Tongue (tissue), 1 donor: ENCODE measurements at regions not wholly inside any gene's neighbourhood (a gene's known extent, or its start where the extent isn't known, plus 50 kb on each side); places are given as distances from the start of the nearest gene placed in this dataset.
"Not testable (repeated sequence)": the region's sequence is repeated elsewhere in the genome, so short reads cannot be mapped to it uniquely, and the experiment has no call there.

Source experiments
- DNase-seq: peaks from one replicate; pipeline ENCODE4 v3.0.0-alpha.2; 2015

DNA sequence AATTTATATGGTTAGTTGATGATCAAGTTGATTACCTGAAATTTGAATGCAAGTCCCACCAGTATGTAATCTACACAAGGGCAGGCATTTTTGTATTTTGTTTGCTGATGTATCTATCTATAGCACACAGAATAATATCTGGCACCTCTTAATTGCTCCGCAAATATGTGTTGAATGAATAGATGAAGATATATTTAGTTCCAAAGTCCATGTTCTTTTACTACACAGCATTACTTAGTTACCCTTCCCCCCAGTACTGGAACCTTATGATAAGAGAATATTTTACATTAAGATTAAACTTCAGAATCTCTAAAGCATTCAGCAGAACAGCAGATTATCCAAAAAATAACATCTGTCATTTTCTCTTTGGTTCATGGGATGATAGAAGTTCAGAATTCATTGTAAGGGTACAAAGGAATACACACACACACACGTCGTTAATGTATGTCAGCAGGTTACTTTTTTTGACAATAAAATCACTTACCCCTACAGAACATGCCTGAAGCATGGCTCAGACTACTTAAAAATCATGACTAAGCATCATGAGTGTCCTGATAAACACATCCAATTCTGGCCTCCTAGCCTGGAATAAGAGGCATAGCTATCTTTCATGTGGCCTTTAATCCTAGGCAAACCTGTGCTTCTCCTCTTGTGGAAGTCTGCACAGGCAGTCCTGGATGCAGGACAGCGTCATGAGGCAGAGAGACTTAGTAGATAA lies 148.9 kb upstream of the TBC1D5 start:
- no peak for DNase-seq

DNA sequence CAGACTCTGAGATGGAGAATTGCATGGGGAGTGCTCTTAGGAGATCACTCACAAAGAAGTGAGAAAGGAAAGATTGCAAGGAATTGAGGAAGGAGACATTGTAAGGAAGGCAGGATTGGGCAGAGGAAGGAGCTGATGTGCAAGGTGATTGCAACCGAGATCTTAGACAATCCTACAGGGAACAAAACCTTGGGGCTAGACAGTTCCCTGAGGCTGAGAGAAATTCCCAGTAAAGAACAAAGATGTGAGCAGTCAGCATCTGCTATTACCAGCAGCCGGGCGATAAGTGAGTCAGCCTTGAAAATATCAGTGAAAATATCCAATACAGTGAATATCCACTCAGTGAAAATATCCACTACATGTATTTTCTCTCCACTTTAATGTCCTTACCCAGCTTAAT lies 143.6 kb upstream of the TBC1D5 start:
- no peak for DNase-seq

DNA sequence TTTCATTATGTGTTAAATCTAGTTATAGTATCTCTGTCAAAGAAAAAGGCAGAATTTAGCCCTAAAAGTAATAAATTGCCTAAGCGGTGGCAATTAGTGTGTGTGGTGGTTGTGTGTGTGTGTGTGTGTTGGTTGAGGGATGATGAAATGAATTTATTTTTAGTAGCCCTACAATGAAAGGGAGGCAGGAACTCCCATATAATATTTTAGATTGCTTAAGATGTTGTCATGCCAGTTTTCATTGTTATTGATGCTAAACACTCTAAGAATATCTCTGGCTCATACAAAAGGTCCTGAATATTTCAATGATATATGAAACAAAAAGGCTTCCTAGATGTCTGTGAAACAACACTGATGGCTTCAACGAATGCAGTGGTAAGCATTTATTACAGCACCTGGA lies 140.6 kb upstream of the TBC1D5 start:
- no peak for DNase-seq

DNA sequence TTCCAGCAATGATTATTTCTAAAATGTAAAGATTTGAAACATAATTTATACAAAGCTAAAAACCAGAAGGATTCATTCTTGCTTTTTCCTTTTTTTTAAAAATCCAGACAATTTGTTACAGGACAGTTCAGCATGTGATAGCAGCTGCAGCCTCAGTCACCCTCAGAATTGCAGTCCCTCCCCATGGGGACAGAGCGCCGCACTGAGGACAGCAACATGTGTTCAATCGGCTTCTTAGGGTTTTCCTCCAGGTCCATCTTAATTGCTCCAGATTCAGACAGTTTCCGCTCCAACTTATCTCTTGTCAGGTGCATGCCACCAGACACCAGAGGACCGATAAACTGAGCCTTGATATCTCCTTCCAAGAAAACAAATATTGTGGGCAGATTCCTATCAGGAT lies 134.9 kb upstream of the TBC1D5 start:
- no peak for DNase-seq

DNA sequence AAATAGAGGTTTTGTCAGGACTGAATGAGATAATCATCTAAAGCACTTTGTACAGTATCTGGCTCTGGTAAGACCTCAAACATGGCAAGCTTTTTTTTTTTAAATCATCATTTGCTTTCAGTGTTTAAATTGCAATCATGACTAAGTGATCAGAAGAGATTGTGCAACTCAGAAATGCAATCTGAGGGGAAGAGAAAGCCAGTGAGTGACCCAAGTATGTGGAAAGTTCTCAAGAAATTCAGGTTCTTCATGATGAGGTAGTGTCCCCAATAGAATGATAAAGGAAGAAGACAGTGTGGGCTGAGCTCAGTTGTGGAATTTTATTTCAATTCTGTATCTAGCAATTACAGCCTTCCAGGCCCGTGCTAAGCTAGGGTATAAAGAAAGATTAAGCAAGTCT lies 132.2 kb upstream of the TBC1D5 start:
- DNase-seq: no peak

DNA sequence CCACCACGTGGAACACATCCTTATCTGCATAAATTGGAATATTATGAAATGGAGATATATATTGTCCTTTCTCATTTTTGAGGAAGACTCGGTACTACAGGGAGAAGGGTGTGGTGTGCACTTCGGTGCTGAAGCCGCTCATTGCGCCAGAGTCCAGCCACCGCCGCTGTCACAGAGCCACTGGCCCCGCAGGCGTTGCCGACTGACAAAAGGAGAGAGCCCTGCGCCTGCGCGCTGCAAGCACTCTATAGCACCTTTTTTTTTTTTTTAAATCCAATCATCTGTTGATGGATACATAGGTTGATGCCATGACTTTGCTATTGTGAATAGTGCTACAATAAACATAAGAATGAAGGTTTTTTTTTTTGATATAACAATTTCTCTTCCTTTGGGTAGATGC lies 130.0 kb upstream of the TBC1D5 start:
- no peak for DNase-seq

DNA sequence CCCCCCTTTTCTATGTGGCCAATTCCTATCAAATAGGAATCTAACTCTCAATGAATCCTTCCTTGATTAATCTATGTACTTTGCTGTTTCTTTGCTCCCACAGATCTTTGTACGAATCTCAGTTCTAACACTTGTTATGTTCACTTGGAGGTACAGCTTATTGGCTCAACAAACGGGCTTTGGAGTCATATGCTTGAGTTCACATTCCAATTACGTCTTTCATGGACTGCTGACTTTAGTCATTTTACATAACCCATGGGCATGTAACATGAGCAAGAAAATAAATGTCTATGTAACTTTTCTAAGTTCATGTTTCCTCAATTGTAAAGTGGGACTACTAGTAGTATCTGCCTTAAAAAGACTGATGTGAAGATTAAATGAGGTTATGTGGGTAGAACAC lies 123.2 kb upstream of the TBC1D5 start:
- DNase-seq: no peak

DNA sequence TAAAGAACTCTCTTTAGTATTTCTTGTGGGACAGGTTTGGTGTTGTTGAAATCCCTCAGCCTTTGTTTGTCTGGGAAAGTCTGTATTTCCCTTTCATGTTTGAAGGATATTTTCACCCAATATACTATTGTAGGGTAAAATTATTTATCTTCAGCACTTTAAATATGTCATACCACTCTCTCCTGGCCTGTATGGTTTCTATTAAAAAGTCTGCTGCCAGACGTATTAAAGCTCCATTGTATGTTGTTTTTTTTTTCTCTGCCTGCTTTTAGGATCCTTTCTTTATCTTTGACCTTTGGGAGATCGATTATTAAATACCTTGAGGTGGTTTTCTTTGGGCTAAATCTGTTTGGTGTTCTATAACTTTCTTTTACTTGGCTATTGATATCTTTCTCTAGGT lies 119.0 kb upstream of the TBC1D5 start:
- DNase-seq: no peak

DNA sequence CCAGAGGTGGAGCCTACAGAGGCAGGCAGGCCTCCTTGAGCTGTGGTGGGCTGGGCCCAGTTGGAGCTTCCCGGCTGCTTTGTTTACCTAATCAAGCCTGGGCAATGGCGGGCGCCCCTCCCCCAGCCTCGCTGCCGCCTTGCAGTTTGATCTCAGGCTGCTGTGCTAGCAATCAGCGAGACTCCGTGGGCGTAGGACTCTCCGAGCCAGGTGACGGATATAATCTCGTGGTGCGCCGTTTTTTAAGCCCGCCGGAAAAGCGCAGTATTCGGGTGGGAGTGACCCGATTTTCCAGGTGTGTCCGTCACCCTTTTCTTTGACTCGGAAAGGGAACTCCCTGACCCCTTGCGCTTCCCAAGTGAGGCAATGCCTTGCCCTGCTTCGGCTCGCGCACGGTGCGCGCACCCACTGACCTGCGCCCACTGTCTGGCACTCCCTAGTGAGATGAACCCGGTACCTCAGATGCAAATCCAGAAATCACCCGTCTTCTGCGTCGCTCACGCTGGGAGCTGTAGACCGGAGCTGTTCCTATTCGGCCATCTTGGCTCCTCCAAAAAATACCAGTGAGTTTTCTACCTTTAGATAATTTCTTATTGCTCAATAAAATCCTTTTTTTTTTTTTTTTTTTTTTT lies 118.5 kb upstream of the TBC1D5 start:
- DNase-seq: not testable (repeated sequence)

DNA sequence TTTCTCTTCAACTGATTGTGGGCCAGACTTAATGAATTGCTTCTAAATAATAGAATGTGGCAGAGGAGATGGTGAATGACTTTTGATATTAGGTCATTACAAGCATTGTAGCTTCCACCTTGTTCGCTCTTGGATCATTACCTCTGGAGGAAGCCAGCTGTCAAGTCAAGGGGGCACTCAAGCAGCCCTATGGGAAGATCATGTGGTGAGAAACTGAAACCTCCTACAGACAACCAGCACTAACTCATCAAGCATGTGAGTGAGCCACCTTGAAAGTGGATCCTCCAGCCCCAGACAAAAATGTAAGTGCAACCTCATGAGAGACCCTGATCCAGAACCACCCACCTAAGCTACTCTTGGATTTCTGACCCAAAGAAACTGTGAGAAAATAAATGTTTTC lies 109.8 kb upstream of the TBC1D5 start:
- no peak for DNase-seq

DNA sequence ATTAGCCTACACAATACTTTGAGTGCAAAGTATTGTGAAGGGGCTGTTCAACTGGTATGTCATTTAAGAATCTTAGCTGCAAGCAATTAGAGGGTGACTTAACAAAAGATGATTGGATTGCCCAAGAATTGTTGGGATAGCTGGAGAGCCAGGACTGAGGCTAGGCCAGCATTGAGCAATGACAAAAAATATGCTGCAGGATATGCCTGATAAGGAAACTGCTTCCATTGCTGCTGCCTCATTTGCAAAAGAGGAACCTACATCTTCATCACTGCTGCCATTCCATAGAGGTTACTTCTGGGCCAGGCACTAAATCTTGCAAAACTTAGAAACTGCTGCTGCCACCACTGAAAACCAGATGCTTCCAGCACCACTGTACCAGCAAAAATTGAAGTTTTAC lies 108.0 kb upstream of the TBC1D5 start:
- DNase-seq: no peak

DNA sequence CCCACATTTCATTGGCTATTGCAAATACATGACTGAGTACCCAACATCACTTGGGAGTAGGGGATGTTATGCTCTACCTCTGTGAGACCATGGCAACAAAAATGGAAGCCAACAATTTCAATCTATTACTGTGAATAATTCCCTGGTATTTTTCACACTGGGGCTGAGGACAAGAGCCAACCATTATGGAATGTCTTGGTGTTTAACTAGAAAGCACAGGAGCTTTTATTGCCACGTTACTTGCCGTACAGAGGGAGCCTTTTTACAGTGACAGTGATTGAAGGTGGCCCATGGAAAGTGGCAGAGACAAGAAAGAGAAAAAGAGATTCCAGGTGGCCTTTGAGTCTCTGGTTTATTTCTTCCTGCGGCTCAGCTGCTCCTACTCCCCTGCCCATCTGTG lies 105.7 kb upstream of the TBC1D5 start:
- no peak for DNase-seq

DNA sequence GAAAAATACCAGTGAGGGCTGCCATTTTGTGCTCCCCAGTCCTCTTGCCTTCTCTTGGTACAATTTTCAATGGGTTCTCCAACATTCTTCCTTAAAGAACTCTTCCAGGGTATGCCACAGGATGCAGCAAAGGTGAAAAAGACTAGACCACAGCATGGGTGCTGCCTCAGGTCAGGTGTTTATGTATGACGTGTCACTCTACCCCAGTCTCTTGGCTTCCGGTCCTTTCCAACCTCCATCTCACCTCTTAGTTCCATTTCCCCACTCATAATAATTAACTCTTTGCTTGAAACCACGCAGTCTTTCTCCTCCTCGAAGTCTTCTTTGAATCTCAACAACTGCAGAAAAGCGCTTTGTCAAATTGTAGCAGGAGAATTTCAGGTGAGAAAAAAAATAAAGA lies 104.7 kb upstream of the TBC1D5 start:
- no peak for DNase-seq

DNA sequence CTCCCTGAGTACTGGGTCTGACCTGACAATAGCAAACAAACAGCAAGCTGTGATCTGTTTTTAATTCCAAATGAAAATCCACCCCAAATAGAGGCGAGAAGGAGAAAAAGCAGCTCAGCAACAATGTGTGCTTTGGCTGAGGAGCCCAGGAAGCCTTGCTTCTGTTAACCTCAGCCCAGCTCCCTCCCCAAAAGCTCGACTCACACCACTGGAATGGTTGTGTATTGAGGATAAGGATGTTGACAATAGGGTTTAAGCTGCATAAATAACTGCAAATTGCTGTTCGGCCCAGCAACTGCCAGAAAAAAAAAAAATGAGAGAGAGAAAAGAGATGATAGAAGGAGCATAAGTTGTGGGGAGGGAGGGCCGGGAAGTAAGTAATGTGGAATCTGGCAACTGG lies 104.0 kb upstream of the TBC1D5 start:
- DNase-seq: peak; percentile 29

DNA sequence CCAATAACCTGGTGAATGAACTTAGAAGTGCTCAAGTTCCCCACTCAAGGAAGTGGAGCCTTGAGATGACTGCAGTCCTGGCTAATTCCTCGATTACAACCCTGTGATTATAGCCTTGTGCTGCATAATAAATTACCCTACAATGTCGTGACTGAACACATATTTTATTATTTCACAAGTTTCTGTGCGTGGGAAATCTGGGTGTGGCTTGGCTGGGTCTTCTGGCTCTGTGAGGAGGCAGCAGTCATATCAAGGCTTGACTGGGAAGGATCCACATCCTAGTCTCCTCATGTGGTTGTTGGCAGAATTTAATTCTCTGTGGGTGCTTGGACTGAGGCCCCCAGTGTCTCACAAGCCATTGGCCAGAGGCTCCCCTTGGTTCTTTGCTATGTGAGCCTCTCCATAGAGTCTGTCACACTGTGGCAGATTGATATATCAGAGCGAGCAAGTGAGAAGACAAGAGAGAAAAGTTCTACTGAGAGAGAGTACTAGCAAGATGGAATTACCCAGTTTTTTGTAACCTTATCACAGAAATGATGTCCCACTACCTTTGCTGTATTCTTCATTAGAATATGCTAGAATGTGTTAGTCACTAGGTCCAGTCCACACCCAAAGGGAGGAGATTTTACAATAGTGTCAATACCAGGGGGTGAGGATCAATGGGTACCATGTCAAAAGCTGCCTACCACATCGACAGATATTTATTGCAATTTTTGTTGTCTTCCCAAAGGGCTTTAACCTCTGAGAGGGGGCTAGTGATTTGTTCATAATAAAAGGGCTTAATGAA lies 102.8 kb upstream of the TBC1D5 start:
- DNase-seq: no peak

DNA sequence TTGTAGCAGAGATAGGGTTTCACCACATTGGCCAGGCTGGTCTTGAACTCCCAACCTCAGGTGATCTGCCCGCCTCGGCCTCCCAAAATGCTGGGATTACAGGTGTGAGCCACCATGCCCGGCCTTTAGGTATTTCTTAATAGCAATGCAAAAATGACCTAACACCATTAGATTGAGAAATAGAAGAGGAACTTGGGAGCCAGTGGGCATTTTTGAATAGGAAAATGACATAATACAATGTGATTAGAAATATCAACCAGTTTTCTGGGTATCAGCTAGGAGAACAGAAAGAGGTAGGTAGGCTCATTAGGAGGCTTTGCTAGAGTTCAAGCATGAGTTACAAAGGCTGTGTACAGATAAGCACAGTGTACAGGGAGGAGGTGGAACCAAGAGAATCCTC lies 101.8 kb upstream of the TBC1D5 start:
- DNase-seq: no peak

DNA sequence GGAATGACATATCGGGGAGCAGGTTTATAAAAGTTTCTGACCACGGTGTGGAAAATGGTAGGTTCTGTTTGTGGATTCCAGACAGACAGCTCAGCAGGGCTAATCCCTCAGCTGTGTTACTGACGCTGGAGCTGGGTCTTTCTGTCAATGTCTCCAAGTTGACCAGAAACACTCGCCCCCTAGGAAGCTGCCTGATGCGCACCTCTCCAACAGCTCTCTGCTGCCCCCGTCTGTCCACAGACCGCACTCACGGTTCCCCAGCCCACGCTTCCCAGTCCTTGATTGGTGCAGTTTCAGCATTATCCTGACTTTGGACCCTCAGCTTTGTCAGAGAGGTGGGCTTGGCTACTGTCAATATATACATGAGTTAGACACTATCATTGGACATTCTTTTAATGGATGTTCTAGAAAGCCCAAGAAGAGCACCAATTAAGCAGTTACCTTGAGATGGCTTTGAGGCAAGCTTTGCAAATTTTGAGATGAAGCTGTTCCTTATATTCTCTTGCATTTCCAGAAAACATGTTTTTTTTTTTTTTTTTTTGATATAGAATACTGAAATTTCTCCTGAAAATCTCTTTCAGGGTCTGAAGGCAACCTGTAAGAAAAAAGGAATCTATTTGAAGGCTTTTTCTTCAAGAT lies 98.9 kb upstream of the TBC1D5 start:
- DNase-seq: peak; percentile 85

DNA sequence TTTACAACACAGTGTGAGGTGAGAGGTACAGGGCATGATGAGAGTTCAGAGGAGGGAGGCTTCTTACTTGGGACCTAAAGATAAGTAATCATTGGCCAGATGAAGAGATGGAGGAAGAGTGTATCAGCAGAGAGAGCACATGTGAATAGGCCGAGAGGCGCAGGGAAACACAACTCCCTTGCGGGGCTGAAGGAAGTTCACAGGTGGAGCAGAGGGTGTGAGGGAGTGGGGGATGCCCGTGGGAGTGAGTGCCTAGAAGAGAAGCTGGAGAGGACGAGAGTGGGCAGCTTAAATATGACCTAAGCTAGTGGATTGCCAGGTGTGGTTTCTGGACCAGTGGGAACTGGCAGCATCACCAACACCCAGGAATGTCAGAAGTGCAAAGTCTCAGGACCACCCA lies 98.2 kb upstream of the TBC1D5 start:
- DNase-seq: no peak

DNA sequence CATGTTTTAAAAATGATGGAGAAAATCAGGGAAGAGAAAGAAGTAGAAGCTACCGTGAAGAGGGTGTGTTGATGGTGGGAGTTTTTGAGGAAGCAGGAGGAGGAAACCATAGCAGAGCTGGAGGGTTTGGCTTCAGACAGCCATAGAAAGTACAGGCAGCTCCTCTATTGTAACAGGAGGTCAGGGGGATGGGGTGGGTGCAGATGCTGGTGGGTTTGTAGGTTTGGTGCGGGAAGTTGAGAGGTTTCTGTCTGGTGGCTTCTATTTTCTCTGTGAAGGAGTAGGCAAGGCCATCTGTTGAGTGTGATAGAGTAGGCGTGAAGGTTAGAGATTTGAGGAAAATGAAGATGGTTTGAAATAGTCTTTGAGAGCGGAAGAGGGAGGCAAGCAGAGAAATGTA lies 97.7 kb upstream of the TBC1D5 start:
- DNase-seq: no peak

DNA sequence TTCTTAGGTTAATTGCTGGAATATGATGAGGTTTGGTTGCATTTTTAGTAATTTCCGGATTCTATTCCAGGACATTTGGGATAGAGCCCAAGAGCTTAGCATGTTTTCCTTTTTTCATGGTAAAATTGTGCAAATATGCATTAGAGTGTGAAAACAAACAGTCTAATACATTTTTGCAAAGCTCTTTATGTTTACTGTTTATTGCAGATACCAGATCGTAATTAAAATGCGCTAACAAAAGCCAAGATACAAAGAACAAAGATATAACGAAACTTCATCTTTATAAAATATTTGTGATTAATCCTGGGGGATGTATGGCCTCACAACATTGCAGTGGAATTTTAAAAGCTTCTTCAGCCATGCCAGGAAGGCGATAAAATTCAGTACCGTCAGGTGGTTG lies 94.5 kb upstream of the TBC1D5 start:
- DNase-seq: no peak

DNA sequence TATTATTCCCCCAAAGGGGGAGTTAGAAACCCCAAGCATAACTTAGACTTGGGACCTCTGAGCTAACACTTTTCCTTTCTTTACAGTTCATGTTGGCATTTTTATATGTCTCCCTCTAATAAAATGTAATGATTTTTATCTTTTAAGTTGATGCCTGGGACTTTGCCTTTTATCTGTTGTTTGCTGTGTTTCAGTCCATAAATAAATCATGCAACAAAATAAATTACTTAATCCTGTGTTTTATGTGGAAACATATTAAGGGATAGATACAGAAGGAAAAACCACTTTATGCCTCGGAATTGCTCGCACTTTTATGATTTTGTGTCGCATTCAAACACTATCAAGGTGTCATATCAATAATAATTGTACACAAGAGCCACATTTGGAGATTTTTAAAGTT lies 93.7 kb upstream of the TBC1D5 start:
- DNase-seq: no peak

DNA sequence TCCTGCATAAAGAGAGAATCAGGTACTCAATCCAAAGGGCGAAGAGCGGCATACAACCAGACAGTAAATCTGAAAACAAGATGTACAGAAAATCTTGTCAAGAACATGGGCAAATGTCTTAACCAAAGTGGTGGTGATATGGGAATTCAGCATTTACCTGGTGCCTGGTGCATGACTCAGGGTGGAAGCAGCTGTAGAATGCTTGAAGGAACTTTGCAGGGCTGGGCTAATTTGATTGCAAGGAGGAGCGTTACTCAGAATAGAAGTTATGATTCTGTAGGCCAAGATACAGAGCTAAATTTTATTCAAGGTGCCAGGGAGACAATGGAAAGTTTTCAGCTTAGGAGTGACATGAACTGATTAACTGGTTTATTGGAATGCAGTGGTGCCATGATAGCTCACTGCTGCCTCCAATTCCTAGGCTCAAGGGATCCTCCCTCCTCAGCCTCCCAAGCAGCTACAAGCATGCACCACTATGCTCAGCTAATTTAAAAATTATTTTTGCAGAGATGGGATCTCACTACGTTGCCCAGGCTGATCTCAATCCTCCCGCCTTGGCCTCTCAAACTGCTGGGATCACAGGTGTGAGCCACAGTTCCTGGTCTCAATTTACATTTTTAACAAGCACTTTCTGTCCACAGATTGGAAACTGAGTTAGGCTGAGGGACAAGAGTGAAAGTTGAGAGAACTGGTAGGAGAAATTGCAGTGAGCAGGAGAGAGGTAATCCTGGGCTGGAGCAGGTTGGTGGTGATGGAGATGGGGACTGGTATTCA lies 91.5 kb upstream of the TBC1D5 start:
- no peak for DNase-seq
